DND-41 (cell line): ENCODE measurements at regions not wholly inside any gene's neighbourhood (a gene's known extent, or its start where the extent isn't known, plus 50 kb on each side); places are given as distances from the start of the nearest gene placed in this dataset.

Source experiments
- CTCF ChIP-seq: IDR thresholded peaks from 2 replicates; pipeline ENCODE4 v1.5.1; 2012; ENCODE audit warnings: borderline replicate concordance, low read length, moderate library complexity, mild to moderate bottlenecking; ENCODE audit not compliant: poor library complexity, severe bottlenecking; ENCODE audit errors: extremely low read depth
- EZH2 ChIP-seq: IDR thresholded peaks from 3 replicates; pipeline ENCODE4 v1.6.1; 2012; ENCODE audit warnings: borderline replicate concordance, low read depth, mild to moderate bottlenecking, moderate library complexity, low read length, inconsistent platforms; ENCODE audit not compliant: severe bottlenecking

- no peak for TF ChIP-seq CTCF
- TF ChIP-seq EZH2 = no peak
These were observed 176.7 kb downstream of the DIPK2A start for GRCh38 chr3:144148356-144148755.
